ENCODE measurements at regions not wholly inside any gene's neighbourhood (a gene's known extent, or its start where the extent isn't known, plus 50 kb on each side); places are given as distances from the start of the nearest gene placed in this dataset.
"Not testable (repeated sequence)": the region's sequence is repeated elsewhere in the genome, so short reads cannot be mapped to it uniquely, and the experiment has no call there.

GRCh38 chr15:20278376-20278775 is 263.2 kb downstream of the GOLGA6L6 start:
- TF ChIP-seq CTCF, POLR2A (IDR thresholded peaks at IDR 0.05): not testable (repeated sequence)
